ENCODE measurements at regions not wholly inside any gene's neighbourhood (a gene's known extent, or its start where the extent isn't known, plus 50 kb on each side); places are given as distances from the start of the nearest gene placed in this dataset.

GRCh38 chr4:30959781-30960485 is 239.8 kb downstream of the PCDH7 start:
- TF ChIP-seq POLR2AphosphoS5 (IDR thresholded peaks at IDR 0.05) (no peak), CTCF (IDR thresholded peaks at IDR 0.05) (no peak)
